SK-N-SH (cell line): ENCODE measurements at regions not wholly inside any gene's neighbourhood (a gene's known extent, or its start where the extent isn't known, plus 50 kb on each side); places are given as distances from the start of the nearest gene placed in this dataset.

ENCODE experiments used
- CTCF ChIA-PET: fragments of 300-600, 350-600 bp; formaldehyde crosslinking; extraction: SDS; loops from one replicate; lab custom pipeline; 2021; lab: Yijun Ruan, JAX
- POLR2A ChIA-PET: fragments of 350-600 bp; sonication (Branson Sonifier 250); formaldehyde crosslinking; extraction: SDS; loops from one replicate; lab custom pipeline; 2020; ENCODE audit warnings: antibody characterized with exemption, inconsistent platforms; lab: Yijun Ruan, JAX
- DNase-seq: peaks from one replicate; pipeline ENCODE4 v3.0.0; 2012
- H2AFZ ChIP-seq: fragments of 200-600 bp; sonication (generic); 2 replicates; pipeline ENCODE4 v1.8.1; 2016; ENCODE audit warnings: antibody characterized with exemption, mild to moderate bottlenecking, low read depth
- H3F3A ChIP-seq: fragments of 200-600 bp; sonication (generic); replicated peaks from 2 replicates; pipeline ENCODE3; 2016; ENCODE audit warnings: antibody characterized with exemption, mild to moderate bottlenecking; ENCODE audit not compliant: insufficient read depth
- H3K27ac ChIP-seq, 2 experiments: fragments of 200-500 bp in 1 of 2; fragments of 200-600 bp in 1 of 2; sonication (Bioruptor generic) in 1 of 2; sonication (generic), shearing (Covaris generic) in 1 of 2; 2 replicates each; pipeline versions ENCODE4 v1.5.1 to v1.6.1; 2014 to 2016; ENCODE audit warnings: low read depth in 2 of 2, inconsistent platforms in 1 of 2, low read length in 1 of 2, mild to moderate bottlenecking in 1 of 2, mixed read lengths in 1 of 2
- H3K27me3 ChIP-seq: fragments of 200-600 bp; sonication (generic), shearing (Covaris generic); 2 replicates; pipeline ENCODE4 v1.6.1; 2016; ENCODE audit warnings: mixed run types; ENCODE audit not compliant: insufficient read depth
- H3K36me3 ChIP-seq, 2 experiments: fragments of 200-500 bp in 1 of 2; fragments of 200-600 bp in 1 of 2; sonication (Bioruptor generic) in 1 of 2; sonication (generic) in 1 of 2; replicated peaks in 1 of 2; 2 replicates each; pipeline versions ENCODE3 to v1.5.1; 2014 to 2016; ENCODE audit warnings: low read length in 1 of 2, mild to moderate bottlenecking in 1 of 2; ENCODE audit not compliant: insufficient read depth in 2 of 2, control insufficient read depth in 1 of 2
- H3K4me1 ChIP-seq, 2 experiments: fragments of 200-500 bp in 1 of 2; fragments of 200-600 bp in 1 of 2; sonication (Bioruptor generic) in 1 of 2; sonication (generic), shearing (Covaris generic) in 1 of 2; 2 replicates each; pipeline versions ENCODE4 v1.5.1 to v1.6.1; 2014 to 2016; ENCODE audit warnings: low read depth in 1 of 2, low read length in 1 of 2, mixed run types in 1 of 2; ENCODE audit not compliant: insufficient read depth in 2 of 2, control insufficient read depth in 1 of 2
- H3K4me2 ChIP-seq: fragments of 200-600 bp; sonication (generic), shearing (Covaris generic); 2 replicates; pipeline ENCODE4 v1.6.1; 2017; ENCODE audit warnings: mixed run types
- H3K4me3 ChIP-seq, 2 experiments: fragments of 200-500 bp in 1 of 2; fragments of 200-600 bp in 1 of 2; sonication (Bioruptor generic) in 1 of 2; sonication (generic), shearing (Covaris generic) in 1 of 2; 2 replicates each; pipeline versions ENCODE4 v1.5.1 to v1.8.1; 2014 to 2016; ENCODE audit warnings: low read depth in 2 of 2, inconsistent platforms in 1 of 2, low read length in 1 of 2, mild to moderate bottlenecking in 1 of 2, mixed read lengths in 1 of 2, moderate library complexity in 1 of 2
- H3K79me2 ChIP-seq: fragments of 200-600 bp; sonication (generic); 2 replicates; pipeline ENCODE4 v1.8.1; 2017; ENCODE audit warnings: mild to moderate bottlenecking; ENCODE audit not compliant: insufficient read depth
- H3K9ac ChIP-seq: fragments of 200-600 bp; sonication (generic); 2 replicates; pipeline ENCODE4 v1.6.1; 2017; ENCODE audit warnings: mixed run types
- H3K9me2 ChIP-seq: fragments of 200-600 bp; sonication (generic); 2 replicates; pipeline ENCODE4 v1.6.1; 2017; ENCODE audit warnings: mixed run types
- H3K9me3 ChIP-seq: fragments of 200-600 bp; sonication (generic); 2 replicates; pipeline ENCODE4 v1.6.1; 2017; ENCODE audit warnings: mixed run types, mild to moderate bottlenecking, moderate library complexity
- H4K20me1 ChIP-seq: fragments of 200-600 bp; sonication (generic); 2 replicates; pipeline ENCODE4 v1.6.1; 2017; ENCODE audit warnings: mild to moderate bottlenecking, mixed run types; ENCODE audit not compliant: insufficient read depth
- CHD2 ChIP-seq: fragments of 150-350 bp; IDR thresholded peaks from 2 replicates; pipeline ENCODE4 v1.6.1; 2018; ENCODE audit warnings: low read length; ENCODE audit not compliant: partially characterized antibody
- ELF1 ChIP-seq: IDR thresholded peaks from 2 replicates; pipeline ENCODE4 v1.4.0; 2012
- EP300 ChIP-seq, 2 experiments: IDR thresholded peaks; 2 replicates each; pipeline versions ENCODE4 v1.4.0 to v1.6.1; 2012; ENCODE audit warnings: borderline replicate concordance in 1 of 2, low read depth in 1 of 2, low read length in 1 of 2
- EZH2phosphoT487 ChIP-seq: fragments of 200-600 bp; sonication (generic); IDR thresholded peaks from 2 replicates; pipeline ENCODE4 v1.6.1; 2017; ENCODE audit warnings: low read depth, mixed run types, mild to moderate bottlenecking, antibody characterized with exemption, moderate library complexity, borderline replicate concordance
- FOXJ3 ChIP-seq: sonication (generic); formaldehyde crosslinking; IDR thresholded peaks from 2 replicates; pipeline ENCODE4 v1.5.1; 2020; ENCODE audit warnings: mild to moderate bottlenecking, missing genetic modification reagents
- FOXM1 ChIP-seq: IDR thresholded peaks from 2 replicates; pipeline ENCODE4 v1.4.0; 2012; ENCODE audit warnings: low read depth, mild to moderate bottlenecking
- JUND ChIP-seq: IDR thresholded peaks from 2 replicates; pipeline ENCODE4 v1.4.0; 2012
- MXI1 ChIP-seq: IDR thresholded peaks from 2 replicates; pipeline ENCODE4 v1.6.1; 2012; ENCODE audit warnings: mild to moderate bottlenecking, low read depth, low read length, improper control_type of control experiment
- NFIC ChIP-seq: IDR thresholded peaks from 2 replicates; pipeline ENCODE4 v1.4.0; 2012; ENCODE audit warnings: borderline replicate concordance
- NRF1 ChIP-seq: IDR thresholded peaks from 2 replicates; pipeline ENCODE4 v1.6.1; 2012; ENCODE audit warnings: low read depth, mild to moderate bottlenecking, low read length
- POLR2AphosphoS5 ChIP-seq: IDR thresholded peaks from 2 replicates; pipeline ENCODE4 v1.6.1; 2012; ENCODE audit warnings: low read depth, low read length
- RAD21 ChIP-seq: IDR thresholded peaks from 2 replicates; pipeline ENCODE4 v1.6.1; 2012; ENCODE audit warnings: mild to moderate bottlenecking, low read length
- RCOR1 ChIP-seq: fragments of 150-350 bp; IDR thresholded peaks from 2 replicates; pipeline ENCODE4 v1.6.1; 2017; ENCODE audit warnings: antibody characterized with exemption, low read length
- RFX5 ChIP-seq: IDR thresholded peaks from 2 replicates; pipeline ENCODE4 v1.6.1; 2012; ENCODE audit warnings: mild to moderate bottlenecking, improper control_type of control experiment, low read length
- RXRA ChIP-seq: IDR thresholded peaks from 2 replicates; pipeline ENCODE4 v1.4.0; 2012; ENCODE audit warnings: low read depth, mild to moderate bottlenecking, borderline replicate concordance
- TAF1 ChIP-seq: IDR thresholded peaks from 2 replicates; pipeline ENCODE4 v1.6.1; 2012; ENCODE audit warnings: low read depth, mild to moderate bottlenecking, low read length, moderate library complexity, borderline replicate concordance
- TCF12 ChIP-seq: IDR thresholded peaks from 2 replicates; pipeline ENCODE4 v1.4.0; 2012
- TEAD4 ChIP-seq: IDR thresholded peaks from 2 replicates; pipeline ENCODE4 v1.4.0; 2012; ENCODE audit warnings: mild to moderate bottlenecking, borderline replicate concordance; ENCODE audit not compliant: insufficient read depth
- WGBS: methylation state at CpG from one replicate; pipeline ENCODE4 v1.1.6; 2017; ENCODE audit warnings: low lambda C conversion rate; 5-methylcytosine and 5-hydroxymethylcytosine counted together
- TF ChIP-seq, protein P1 (sequence below): IDR thresholded peaks from 2 replicates; pipeline ENCODE4; 2012
- TF ChIP-seq, protein P2 (sequence below): IDR thresholded peaks from 2 replicates; pipeline ENCODE4 v1.4.0; 2012; ENCODE audit warnings: low read depth
- TF ChIP-seq, protein P3 (sequence below): fragments of 150-350 bp; IDR thresholded peaks from 2 replicates; pipeline ENCODE4 v1.6.1; 2017; ENCODE audit warnings: antibody characterized with exemption, low read length, low read depth, borderline replicate concordance

- ChIA-PET POLR2A (no interaction called here), CTCF (interaction anchor here (0.9 kb wide), 1 partner anchor 57 kb away, joined by 3 read pairs; no protein-coding TSS in a partner anchor)
- Histone ChIP-seq H3K36me3 (no peaks in the 10 kb centered on the region), H2AFZ (no peak overlapping the region), H3K4me1 (peaks cover 2 to 4% of the 10 kb centered on the region in 2 experiments; a peak in 2 of 4 replicates), H4K20me1 (no peaks in the 10 kb centered on the region), H3K27me3 (no peaks in the 10 kb centered on the region), H3K9me2 (no peaks in the 10 kb centered on the region), H3K4me2 (no peak overlapping the region), H3K9ac (no peak overlapping the region), H3K4me3 (no peak overlapping the region), H3K27ac (no peak overlapping the region), H3K9me3 (no peaks in the 10 kb centered on the region), H3K79me2 (no peaks in the 10 kb centered on the region; the same call in 1 of the 2 replicates), H3F3A (peaks cover 3% of the 10 kb centered on the region)
- TF ChIP-seq FOXJ3 (CRISPR knock-in tag) = no peak
- no peak for TF ChIP-seq EZH2phosphoT487
- TF ChIP-seq RFX5 = no peak
- no peak for TF ChIP-seq RAD21
- TF ChIP-seq TCF12 = no peak
- TF ChIP-seq RXRA = no peak
- DNase-seq = no peak
- 91% methylated on average over 8 of the region's 8 CpGs for WGBS
These were observed 79.3 kb upstream of the NAA20 start for GRCh38 chr20:19937651-19938420.

GRCh38 chr20:19938421-19939090, 78.6 kb upstream of the NAA20 start:
- ChIA-PET CTCF (interaction anchor here (0.6 to 0.9 kb wide), 2 partner anchors 56 to 200 kb away, joined by 3 read pairs; no protein-coding TSS in a partner anchor), POLR2A (no interaction called here)

GRCh38 chr20:19940988-19941460, 76.1 kb upstream of the NAA20 start:
- Histone ChIP-seq H3K4me1 (peaks cover 0 to 15% of the 10 kb centered on the region in 2 experiments; a peak in 3 of 4 replicates), H3F3A (no peaks in the 10 kb centered on the region), H2AFZ (no peak overlapping the region), H3K79me2 (no peaks in the 10 kb centered on the region), H3K4me2 (no peak overlapping the region), H3K27ac (no peak overlapping the region), H3K27me3 (no peaks in the 10 kb centered on the region), H3K9me3 (no peaks in the 10 kb centered on the region), H3K4me3 (no peak overlapping the region), H4K20me1 (no peaks in the 10 kb centered on the region), H3K36me3 (peaks cover 0 to 3% of the 10 kb centered on the region in 2 experiments), H3K9me2 (no peaks in the 10 kb centered on the region), H3K9ac (no peak overlapping the region)
- TF ChIP-seq EP300 (IDR thresholded peaks at IDR 0.05; ENCODE audit: borderline replicate concordance in 1 of 2, low read depth in 1 of 2, low read length in 1 of 2) (no peak), EZH2phosphoT487 (no peak), JUND (no peak), FOXJ3 (CRISPR knock-in tag) (no peak), FOXM1 (no peak), POLR2AphosphoS5 (no peak), CHD2 (no peak), MXI1 (no peak), NFIC (no peak)
- TF ChIP-seq, protein P1, sequence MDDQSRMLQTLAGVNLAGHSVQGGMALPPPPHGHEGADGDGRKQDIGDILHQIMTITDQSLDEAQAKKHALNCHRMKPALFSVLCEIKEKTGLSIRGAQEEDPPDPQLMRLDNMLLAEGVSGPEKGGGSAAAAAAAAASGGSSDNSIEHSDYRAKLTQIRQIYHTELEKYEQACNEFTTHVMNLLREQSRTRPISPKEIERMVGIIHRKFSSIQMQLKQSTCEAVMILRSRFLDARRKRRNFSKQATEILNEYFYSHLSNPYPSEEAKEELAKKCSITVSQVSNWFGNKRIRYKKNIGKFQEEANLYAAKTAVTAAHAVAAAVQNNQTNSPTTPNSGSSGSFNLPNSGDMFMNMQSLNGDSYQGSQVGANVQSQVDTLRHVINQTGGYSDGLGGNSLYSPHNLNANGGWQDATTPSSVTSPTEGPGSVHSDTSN = no peak
- TF ChIP-seq, protein P2, sequence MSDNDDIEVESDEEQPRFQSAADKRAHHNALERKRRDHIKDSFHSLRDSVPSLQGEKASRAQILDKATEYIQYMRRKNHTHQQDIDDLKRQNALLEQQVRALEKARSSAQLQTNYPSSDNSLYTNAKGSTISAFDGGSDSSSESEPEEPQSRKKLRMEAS = no peak
- TF ChIP-seq, protein P3, sequence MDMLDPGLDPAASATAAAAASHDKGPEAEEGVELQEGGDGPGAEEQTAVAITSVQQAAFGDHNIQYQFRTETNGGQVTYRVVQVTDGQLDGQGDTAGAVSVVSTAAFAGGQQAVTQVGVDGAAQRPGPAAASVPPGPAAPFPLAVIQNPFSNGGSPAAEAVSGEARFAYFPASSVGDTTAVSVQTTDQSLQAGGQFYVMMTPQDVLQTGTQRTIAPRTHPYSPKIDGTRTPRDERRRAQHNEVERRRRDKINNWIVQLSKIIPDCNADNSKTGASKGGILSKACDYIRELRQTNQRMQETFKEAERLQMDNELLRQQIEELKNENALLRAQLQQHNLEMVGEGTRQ = no peak
- 88% methylated on average over 4 of the region's 4 CpGs for WGBS
- POLR2A ChIA-PET = no interaction called here
- CTCF ChIA-PET = no interaction called here
- DNase-seq = no peak

More at GRCh38 chr20:19938421-19939090, 78.6 kb upstream of the NAA20 start:
- Histone ChIP-seq H3K4me1 (no peaks in the 10 kb centered on the region; a peak in 1 of 4 replicates), H3K4me2 (no peak overlapping the region), H3K9ac (no peak overlapping the region), H3K27ac (no peak overlapping the region), H3K36me3 (no peaks in the 10 kb centered on the region), H3K27me3 (no peaks in the 10 kb centered on the region), H3F3A (no peaks in the 10 kb centered on the region), H3K9me3 (no peaks in the 10 kb centered on the region), H3K9me2 (no peaks in the 10 kb centered on the region), H4K20me1 (no peaks in the 10 kb centered on the region), H3K4me3 (no peak overlapping the region), H3K79me2 (no peaks in the 10 kb centered on the region; the same call in 1 of the 2 replicates)
- 88% methylated on average over 4 of the region's 4 CpGs for WGBS
- TF ChIP-seq TEAD4 = no peak
- no peak for TF ChIP-seq ELF1
- no peak for TF ChIP-seq FOXM1
- TF ChIP-seq TAF1 = no peak
- TF ChIP-seq RFX5 = no peak
- no peak for TF ChIP-seq TCF12
- no peak for TF ChIP-seq NRF1
- TF ChIP-seq RXRA = no peak
- no peak for TF ChIP-seq RCOR1
- TF ChIP-seq, all 33 proteins: peak for 0
- no peak overlapping the region for H2AFZ ChIP-seq
- no peak for DNase-seq
